ENCODE measurements at regions not wholly inside any gene's neighbourhood (a gene's known extent, or its start where the extent isn't known, plus 50 kb on each side); places are given as distances from the start of the nearest gene placed in this dataset.

DNA sequence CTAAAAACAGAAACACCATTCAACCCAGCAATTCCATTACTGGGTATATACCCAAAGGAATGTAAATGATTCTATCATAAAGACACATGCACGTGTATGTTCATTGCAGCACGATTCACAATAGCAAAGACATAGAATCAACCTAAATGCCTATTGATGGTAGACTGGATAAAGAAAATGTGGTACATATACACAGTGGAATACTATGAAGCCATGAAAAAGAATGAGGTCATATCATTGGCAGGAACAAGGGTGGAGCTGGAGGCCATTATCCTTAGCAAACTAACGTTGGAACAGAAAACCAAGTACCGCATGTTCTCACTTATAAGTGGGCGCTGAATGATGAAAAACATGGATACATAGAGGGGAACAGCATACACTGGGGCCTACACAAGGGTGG, 77.2 kb upstream of the MYOCD start:
- no peak for DNase-seq (ENCODE audit: low spot score)

DNA sequence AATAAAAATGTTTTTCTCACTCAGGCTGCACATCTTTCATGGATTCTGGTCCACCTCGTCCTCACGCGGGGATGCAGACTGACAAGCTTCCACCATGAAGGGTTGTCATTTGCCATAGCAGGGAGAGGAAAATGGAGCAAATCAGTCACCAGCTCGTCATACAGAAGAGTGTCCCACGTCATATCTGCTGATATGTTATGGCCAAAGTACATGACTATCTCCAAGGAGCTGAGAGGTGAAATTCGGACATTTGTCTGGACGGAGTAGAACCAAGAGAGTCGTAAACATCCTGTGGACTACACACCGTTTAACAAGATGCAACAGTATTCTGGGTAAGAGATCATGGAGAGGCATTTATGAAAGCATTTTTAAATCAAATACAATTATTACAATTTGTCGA, 75.3 kb upstream of the MYOCD start:
- DNase-seq (ENCODE audit: low spot score): no peak

DNA sequence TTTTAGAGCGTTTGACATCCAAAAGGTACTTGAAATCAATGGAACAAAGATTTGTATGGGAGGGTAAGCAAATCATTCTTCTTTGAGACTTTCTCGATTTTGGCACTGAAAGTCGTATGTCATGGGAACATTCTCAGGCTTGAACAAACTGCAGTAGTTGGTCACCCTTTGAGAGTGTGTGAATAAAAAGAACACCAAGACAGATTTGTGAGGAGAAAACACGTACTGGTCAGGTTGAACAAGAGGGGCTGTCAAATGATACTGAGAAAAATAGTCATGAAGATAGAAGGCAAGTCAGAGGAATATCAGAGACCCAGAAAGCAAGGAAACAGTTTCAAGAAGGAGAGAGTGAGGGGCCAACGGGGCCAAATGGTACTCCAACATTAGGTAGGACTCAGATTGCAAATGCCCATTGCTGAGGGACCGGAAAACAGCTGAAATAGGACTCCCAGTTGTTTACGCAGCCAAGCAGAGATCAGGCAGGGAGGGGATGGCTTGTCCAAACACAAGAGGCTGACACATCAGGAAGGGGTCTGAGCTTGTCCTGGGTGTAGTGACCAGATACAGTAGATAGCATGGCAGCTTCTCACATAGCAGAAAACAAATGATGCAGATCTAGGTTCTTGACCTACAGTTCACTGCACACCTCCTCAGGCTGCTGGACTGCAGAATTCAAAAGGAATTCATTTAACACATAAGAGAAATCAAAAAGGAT, 74.5 kb upstream of the MYOCD start:
- no peak for DNase-seq (ENCODE audit: low spot score)

DNA sequence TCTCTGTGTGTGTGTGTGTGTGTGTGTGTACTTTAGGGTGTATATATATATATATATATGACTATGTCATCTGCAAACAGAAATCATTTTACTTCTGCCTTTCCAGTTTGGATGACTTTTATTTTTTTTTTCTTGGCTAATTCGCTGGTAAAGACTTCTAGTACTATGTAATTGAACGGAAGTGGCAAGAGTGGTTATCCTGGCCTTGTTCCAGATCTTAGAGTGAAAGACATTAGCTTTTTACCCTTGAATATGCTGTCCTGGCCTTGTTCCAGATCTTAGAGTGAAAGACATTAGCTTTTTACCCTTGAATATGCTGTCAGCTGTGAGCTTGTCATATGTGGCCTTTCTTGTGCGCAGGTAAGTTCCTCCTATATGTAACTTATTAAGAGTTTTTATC, 72.7 kb upstream of the MYOCD start:
- DNase-seq (ENCODE audit: low spot score): no peak

DNA sequence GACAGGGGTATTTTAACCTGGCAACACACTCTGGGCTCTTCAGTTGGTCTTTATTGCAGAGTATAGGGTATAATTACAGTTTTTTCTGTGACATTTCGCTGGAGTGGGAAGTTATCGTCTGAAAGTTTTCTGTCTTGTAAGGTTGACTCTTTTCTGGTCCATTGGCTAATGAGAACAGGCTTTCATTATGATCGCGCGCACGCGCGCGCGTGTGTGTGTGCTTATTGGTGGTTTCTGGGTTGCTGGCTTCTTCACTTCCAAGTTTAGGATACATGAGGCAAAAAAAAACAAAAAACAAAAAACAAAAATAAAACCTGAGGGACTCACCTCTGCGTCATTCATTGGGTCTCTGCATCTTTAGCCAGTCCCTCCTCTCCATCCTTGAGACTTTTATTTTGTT, 68.7 kb upstream of the MYOCD start:
- DNase-seq (ENCODE audit: low spot score): no peak

DNA sequence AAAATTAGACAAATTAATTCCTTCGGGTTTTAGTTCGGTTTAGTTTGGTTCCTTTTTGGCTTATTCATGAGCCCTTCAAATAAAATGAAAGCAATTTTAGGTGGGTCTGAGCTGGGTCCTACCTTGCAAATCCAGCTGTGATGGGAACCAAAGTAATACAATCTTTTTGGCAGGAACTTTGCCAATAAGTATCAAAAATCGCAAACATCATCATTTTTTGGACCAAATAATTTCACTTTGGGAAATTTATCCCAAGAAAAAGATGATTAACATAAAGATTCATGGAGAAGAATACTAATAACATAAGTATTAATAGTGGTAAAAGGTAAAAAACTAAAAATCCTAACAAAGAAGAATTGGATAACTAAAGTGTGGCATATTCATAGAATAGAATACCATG, 67.8 kb upstream of the MYOCD start:
- DNase-seq (ENCODE audit: low spot score): no peak

DNA sequence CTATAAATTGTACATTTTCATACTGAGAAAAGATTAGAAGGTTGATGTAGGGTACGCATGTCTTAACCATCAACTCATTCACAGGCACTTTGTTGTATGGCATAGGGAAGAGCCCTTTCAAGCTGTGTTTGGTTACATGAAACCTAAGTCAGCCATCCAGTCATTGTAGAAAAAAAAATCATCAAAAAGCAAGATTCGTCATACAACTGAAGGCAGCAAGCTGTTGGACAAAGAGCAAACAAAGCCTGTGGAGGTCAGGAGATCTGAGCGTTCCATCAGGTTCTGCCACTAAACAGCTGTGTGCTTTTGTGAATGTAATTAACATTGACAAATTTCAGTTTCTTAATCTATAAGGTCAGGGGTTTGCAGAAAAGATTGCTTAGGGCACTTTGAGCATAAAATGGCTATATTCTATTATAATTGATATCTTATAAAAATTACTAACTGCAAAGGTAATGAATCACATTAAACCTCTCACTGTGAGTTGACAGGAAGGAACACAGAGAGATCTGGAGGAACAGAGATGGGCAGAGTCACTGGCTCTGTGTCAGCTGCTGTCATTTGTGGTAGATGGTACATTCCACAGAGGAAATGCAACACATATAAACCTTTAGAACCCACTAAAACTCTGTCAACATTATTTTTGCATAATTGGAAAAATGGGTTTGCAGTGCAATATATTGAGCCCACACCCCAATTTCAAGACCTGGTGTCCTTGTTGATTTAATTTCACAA, 66.3 kb upstream of the MYOCD start:
- DNase-seq (ENCODE audit: low spot score): no peak

DNA sequence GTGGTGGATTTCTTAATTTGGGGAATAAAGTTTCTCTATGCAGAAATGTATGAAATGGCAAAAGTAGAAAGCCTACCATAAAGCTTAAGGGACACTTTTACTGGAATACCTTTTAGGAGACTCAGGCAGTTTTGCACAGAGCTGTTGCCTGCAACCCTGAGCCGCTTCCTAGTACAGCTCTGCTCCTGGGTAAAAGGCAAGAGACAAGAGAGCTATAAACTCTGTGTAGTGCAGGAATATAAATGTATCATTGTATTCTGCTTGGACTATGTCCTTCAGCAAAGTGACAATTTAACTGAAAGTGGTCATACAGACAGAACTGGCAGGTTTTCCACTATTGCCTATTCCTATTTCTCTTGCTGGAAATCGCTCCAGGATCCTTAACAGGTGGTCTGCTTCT, 65.3 kb upstream of the MYOCD start:
- DNase-seq (ENCODE audit: low spot score): no peak

DNA sequence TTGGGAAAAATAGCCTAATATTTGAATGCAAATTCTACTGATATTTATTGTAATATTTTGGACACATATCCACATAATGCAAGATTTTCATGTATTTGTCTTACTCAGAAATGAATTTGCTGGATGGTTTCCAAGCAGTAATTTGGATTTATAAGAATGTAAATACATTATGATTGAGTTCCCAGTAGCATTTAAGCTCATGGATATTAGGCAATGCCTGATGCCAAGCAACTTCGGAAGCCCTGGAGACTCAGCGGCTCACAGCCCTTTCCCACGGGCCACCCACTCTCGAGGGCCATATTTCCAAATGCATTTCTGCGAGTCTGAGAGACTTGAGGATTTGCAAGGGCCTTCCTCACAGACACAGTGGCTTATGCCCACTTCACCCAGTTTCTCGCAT, 62.1 kb upstream of the MYOCD start:
- no peak for DNase-seq (ENCODE audit: low spot score)

DNA sequence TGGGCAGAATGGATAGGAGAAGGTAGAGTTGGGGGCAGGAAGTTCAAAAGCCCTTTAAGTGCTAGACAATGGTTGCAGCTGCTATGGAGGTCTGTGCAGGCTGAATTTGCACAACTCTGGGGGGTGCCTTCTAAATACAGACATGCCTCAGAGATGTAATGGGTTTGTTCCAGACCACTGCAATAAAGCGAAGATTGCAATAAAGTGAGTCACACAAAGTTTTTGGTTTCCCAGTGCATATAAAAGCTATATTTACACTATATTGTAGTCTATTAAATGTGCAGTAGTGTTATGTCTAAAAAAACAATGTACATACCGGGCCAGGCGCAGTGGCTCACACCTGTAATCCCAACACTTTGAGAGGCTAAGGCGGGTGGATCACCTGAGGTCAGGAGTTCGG, 60.5 kb upstream of the MYOCD start:
- no peak for DNase-seq (ENCODE audit: low spot score)

DNA sequence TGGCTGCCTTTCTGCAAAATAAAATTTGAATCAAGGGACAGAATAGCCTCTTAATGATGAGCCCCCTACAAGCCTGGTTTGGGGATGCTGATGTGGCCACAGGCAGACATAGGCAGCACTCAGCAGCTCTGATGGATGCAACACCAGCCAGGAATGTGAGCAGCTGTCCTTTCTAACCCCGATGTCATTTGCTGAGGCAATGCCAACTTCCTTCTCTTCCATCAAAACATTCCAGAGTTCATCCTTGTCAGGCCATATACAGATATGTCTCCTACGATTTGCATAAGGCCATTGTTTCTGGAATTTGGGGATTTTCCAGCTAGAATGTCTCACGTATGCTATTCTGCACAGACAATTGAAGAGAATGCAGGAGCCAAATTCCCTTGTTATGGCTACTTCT, 52.1 kb upstream of the MYOCD start:
- no peak for DNase-seq (ENCODE audit: low spot score)

Data from cerebellar cortex (tissue), 1 donor.